GM13977 (cell line): ENCODE measurements at regions not wholly inside any gene's neighbourhood (a gene's known extent, or its start where the extent isn't known, plus 50 kb on each side); places are given as distances from the start of the nearest gene placed in this dataset.

Source experiments
- DNase-seq: peaks from one replicate; pipeline ENCODE4 v3.0.0; 2012; ENCODE audit warnings: low spot score
- in situ Hi-C: fragments of 300-500 bp; cut with MboI; formaldehyde crosslinking; loops from one replicate; pipeline ENCODE4 v1.12.0; 2022; ENCODE audit warnings: low sequenced_read_pairs, low pct_unique_long_range_greater_than_20kb, mixed read lengths, inconsistent platforms; ENCODE audit not compliant: unreplicated experiment
- TF ChIP-seq, protein P1 (sequence below): IDR thresholded peaks from 2 replicates; pipeline ENCODE4 v1.5.1; 2012; ENCODE audit warnings: mild to moderate bottlenecking, control low read depth; ENCODE audit not compliant: insufficient read depth; ENCODE audit errors: extremely low read depth, missing control alignments

DNA sequence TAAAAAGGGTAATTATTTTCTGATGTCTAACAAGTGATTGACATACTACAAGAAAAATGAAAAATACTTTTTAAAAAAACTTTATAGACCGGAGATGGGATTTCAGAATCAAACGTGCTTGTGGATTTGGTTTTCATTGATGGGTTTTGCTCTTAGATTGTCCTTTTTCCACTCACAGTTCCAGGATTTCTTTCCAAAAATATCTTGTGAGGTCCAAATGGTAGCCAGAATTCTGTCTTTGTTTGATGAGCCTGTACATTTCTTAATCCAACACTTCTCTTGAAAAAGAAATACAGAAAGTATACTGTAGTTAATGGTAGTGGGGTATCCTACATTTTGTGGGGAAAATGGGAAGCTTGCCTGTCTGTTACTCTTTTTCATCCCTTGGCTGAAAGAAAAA lies 329.3 kb downstream of the KCNJ2 start:
- DNase-seq, result no peak
- in situ Hi-C loops, result no loop called here
- TF ChIP-seq, protein P1, sequence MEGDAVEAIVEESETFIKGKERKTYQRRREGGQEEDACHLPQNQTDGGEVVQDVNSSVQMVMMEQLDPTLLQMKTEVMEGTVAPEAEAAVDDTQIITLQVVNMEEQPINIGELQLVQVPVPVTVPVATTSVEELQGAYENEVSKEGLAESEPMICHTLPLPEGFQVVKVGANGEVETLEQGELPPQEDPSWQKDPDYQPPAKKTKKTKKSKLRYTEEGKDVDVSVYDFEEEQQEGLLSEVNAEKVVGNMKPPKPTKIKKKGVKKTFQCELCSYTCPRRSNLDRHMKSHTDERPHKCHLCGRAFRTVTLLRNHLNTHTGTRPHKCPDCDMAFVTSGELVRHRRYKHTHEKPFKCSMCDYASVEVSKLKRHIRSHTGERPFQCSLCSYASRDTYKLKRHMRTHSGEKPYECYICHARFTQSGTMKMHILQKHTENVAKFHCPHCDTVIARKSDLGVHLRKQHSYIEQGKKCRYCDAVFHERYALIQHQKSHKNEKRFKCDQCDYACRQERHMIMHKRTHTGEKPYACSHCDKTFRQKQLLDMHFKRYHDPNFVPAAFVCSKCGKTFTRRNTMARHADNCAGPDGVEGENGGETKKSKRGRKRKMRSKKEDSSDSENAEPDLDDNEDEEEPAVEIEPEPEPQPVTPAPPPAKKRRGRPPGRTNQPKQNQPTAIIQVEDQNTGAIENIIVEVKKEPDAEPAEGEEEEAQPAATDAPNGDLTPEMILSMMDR, result no peak

DNA sequence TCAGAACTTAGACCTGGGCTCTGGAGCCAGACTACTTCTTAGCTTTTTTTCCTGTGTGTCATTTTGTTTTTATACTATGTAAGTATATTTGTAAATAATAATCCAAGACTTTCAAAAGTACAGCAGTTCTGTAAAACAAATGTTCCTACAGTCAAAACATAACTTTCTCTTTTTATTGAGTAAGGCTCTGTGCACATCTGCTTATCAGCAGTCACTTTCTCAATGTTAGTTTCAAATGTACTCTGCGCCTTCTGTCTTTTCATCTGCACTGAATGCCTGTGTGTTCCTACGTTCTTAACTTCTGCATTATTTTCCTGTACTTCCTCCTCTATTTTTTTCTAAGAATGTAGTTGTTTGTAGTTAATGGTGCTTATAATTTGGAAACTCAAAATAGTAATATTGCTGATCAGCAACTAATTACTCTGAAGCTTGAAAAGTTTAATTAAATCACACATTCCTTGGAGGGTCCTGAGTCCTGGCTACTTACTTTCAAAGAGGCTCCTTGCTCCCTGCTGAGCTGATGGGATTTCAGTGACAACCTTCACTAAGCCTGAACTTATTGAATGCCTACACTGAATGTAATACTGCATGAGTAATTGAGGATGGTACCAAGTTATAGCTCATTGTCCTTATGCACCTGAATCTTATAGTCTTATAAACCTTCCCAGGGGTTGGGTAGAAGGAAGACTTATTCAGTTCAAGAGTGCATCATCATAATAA lies 329.9 kb downstream of the KCNJ2 start:
- in situ Hi-C loops, result no loop called here
- DNase-seq, result no peak
- TF ChIP-seq, protein P1, result no peak

- TF ChIP-seq, protein P1, result no peak
- in situ Hi-C loops, result no loop called here
- DNase-seq, result no peak
These were observed 334.1 kb downstream of the KCNJ2 start for GRCh38 chr17:70503449-70503848.

GRCh38 chr17:70510288-70510687 lies 341.0 kb downstream of the KCNJ2 start:
- TF ChIP-seq, protein P1, result no peak
- in situ Hi-C loops, result no loop called here

DNA sequence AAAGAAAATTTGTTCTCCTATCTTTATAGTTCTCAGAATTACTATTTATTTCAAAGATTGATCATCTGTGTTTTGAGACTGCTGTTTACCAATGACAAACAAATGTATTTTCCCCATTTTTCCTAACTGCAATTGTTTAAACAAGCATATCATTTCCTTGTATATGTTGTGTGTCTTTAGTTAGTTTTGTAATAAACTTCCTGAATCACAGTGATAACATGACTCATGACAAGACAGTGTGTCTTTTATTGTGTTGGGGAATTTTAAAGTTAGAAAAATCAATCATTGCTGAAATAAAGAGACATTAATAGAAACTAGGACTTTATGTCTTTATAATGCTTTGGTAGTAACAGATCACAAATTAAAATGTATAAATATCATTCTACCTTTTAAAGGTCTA lies 348.5 kb downstream of the KCNJ2 start:
- in situ Hi-C loops, result no loop called here
- no peak for DNase-seq
- TF ChIP-seq, protein P1, result no peak

More at GRCh38 chr17:70510288-70510687, 341.0 kb downstream of the KCNJ2 start:
- no peak for DNase-seq

DNA sequence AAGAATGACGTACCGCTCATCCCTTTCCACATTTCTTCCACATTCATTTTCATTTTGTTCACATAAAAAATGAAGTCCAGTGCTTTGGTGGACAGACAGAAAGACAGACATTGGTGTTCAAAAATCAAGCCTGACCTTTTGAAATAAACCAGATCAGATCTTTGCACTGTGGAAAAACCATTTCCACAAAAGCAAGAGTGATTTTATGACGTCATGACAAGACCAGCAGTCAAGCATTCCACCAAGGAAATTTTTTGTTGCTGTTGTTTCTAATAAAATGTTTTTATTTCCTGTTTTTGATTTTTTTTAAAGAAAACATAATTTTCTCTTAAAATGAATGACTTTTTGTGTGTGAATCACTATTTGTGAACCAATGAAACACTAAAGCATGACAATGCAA lies 350.0 kb downstream of the KCNJ2 start:
- in situ Hi-C loops, result no loop called here
- DNase-seq, result no peak
- TF ChIP-seq, protein P1, result no peak
